DOHH2 (cell line): ENCODE measurements at regions not wholly inside any gene's neighbourhood (a gene's known extent, or its start where the extent isn't known, plus 50 kb on each side); places are given as distances from the start of the nearest gene placed in this dataset.

ENCODE experiments used
- H3F3A ChIP-seq: fragments of 200-600 bp; sonication (generic), shearing (Covaris generic); 2 replicates; pipeline ENCODE4 v1.6.0; 2016; ENCODE audit warnings: antibody characterized with exemption, mild to moderate bottlenecking; ENCODE audit not compliant: control insufficient read depth, insufficient read depth
- H3K27ac ChIP-seq: fragments of 200-600 bp; sonication (generic); 2 replicates; pipeline ENCODE4 v1.5.1; 2014; ENCODE audit warnings: low read depth, mild to moderate bottlenecking, low read length, moderate library complexity
- H3K27me3 ChIP-seq: fragments of 200-600 bp; sonication (generic); 2 replicates; pipeline ENCODE4 v1.6.1; 2014; ENCODE audit warnings: mild to moderate bottlenecking, low read length, mixed read lengths; ENCODE audit not compliant: control insufficient read depth
- H3K36me3 ChIP-seq: fragments of 200-600 bp; sonication (generic); 2 replicates; pipeline ENCODE4 v1.6.1; 2014; ENCODE audit warnings: mild to moderate bottlenecking, low read length, moderate library complexity, mixed read lengths; ENCODE audit not compliant: control insufficient read depth
- H3K4me1 ChIP-seq: fragments of 200-600 bp; sonication (generic); 2 replicates; pipeline ENCODE4 v1.6.1; 2014; ENCODE audit warnings: mild to moderate bottlenecking, low read length, mixed read lengths; ENCODE audit not compliant: control insufficient read depth
- H3K4me2 ChIP-seq: fragments of 200-600 bp; sonication (generic); 2 replicates; pipeline ENCODE4 v1.6.0; 2014; ENCODE audit warnings: mild to moderate bottlenecking, low read length, moderate library complexity
- H3K4me3 ChIP-seq: fragments of 200-600 bp; sonication (generic); 2 replicates; pipeline ENCODE4 v1.5.1; 2014; ENCODE audit warnings: mild to moderate bottlenecking, low read length, mixed read lengths
- H3K79me2 ChIP-seq: fragments of 200-600 bp; sonication (generic); 2 replicates; pipeline ENCODE4 v1.6.1; 2014; ENCODE audit warnings: mild to moderate bottlenecking, low read length, mixed read lengths; ENCODE audit not compliant: control insufficient read depth
- H3K9me2 ChIP-seq: fragments of 200-600 bp; sonication (generic); replicated peaks from 2 replicates; pipeline ENCODE4 v1.6.1; 2014; ENCODE audit warnings: mild to moderate bottlenecking, low read length, mixed read lengths; ENCODE audit not compliant: control insufficient read depth
- H3K9me3 ChIP-seq: fragments of 200-600 bp; sonication (generic); 2 replicates; pipeline ENCODE4 v1.6.1; 2014; ENCODE audit warnings: antibody characterized with exemption, low read length, mixed read lengths; ENCODE audit not compliant: control insufficient read depth, insufficient read depth
- H4K20me1 ChIP-seq: fragments of 200-600 bp; sonication (generic); 2 replicates; pipeline ENCODE4 v1.6.0; 2014; ENCODE audit warnings: low read depth, mild to moderate bottlenecking, antibody characterized with exemption, low read length, moderate library complexity; ENCODE audit not compliant: control insufficient read depth, insufficient read depth
- CTCF ChIP-seq: fragments of 200-600 bp; sonication (generic); IDR thresholded peaks from one replicate; pipeline ENCODE4 v1.5.1; 2014; ENCODE audit warnings: antibody characterized with exemption, mild to moderate bottlenecking, low read depth, low read length; ENCODE audit not compliant: poor library complexity, severe bottlenecking
- EZH2phosphoT487 ChIP-seq: fragments of 200-600 bp; sonication (generic); IDR thresholded peaks from 2 replicates; pipeline ENCODE4 v1.6.1; 2017; ENCODE audit warnings: borderline replicate concordance, mild to moderate bottlenecking, antibody characterized with exemption, low read length, moderate library complexity, mixed read lengths

- Histone ChIP-seq H3K27me3 (no peaks in the 10 kb centered on the region), H3K27ac (no peak overlapping the region)
Observed at GRCh38 chr5:165504674-165505073, 1999.3 kb downstream of the MAT2B start.

GRCh38 chr5:165508286-165508685, 2002.9 kb downstream of the MAT2B start:
- H3K9me3 ChIP-seq, result no peaks in the 10 kb centered on the region
- H3K4me2 ChIP-seq, result no peak overlapping the region
- H3K4me3 ChIP-seq, result no peak overlapping the region
- H3K4me1 ChIP-seq, result no peaks in the 10 kb centered on the region
- H3K27me3 ChIP-seq, result no peaks in the 10 kb centered on the region
- H3K9me2 ChIP-seq, result no peaks in the 10 kb centered on the region
- no peaks in the 10 kb centered on the region for H4K20me1 ChIP-seq
- H3K36me3 ChIP-seq, result no peaks in the 10 kb centered on the region
- no peak overlapping the region for H3K27ac ChIP-seq
- H3K79me2 ChIP-seq, result no peaks in the 10 kb centered on the region
- TF ChIP-seq CTCF, result no peak
- TF ChIP-seq EZH2phosphoT487, result no peak
- no peaks in the 10 kb centered on the region for H3F3A ChIP-seq

More at GRCh38 chr5:165504674-165505073, 1999.3 kb downstream of the MAT2B start:
- Histone ChIP-seq H3K4me2 (no peak overlapping the region), H4K20me1 (no peaks in the 10 kb centered on the region), H3F3A (no peaks in the 10 kb centered on the region), H3K9me3 (no peaks in the 10 kb centered on the region), H3K4me1 (no peaks in the 10 kb centered on the region), H3K9me2 (no peaks in the 10 kb centered on the region), H3K79me2 (no peaks in the 10 kb centered on the region), H3K4me3 (no peak overlapping the region), H3K36me3 (no peaks in the 10 kb centered on the region)
- TF ChIP-seq CTCF, result no peak
- no peak for TF ChIP-seq EZH2phosphoT487

GRCh38 chr5:165508861-165509260, 2003.4 kb downstream of the MAT2B start:
- H3K4me1 ChIP-seq, result no peaks in the 10 kb centered on the region
- no peaks in the 10 kb centered on the region for H3K36me3 ChIP-seq
- no peak overlapping the region for H3K4me2 ChIP-seq
- H4K20me1 ChIP-seq, result no peaks in the 10 kb centered on the region
- no peaks in the 10 kb centered on the region for H3K9me2 ChIP-seq
- TF ChIP-seq CTCF (no peak), EZH2phosphoT487 (no peak)
- no peaks in the 10 kb centered on the region for H3F3A ChIP-seq
- H3K79me2 ChIP-seq, result no peaks in the 10 kb centered on the region
- no peak overlapping the region for H3K4me3 ChIP-seq
- H3K27ac ChIP-seq, result no peak overlapping the region
- no peaks in the 10 kb centered on the region for H3K27me3 ChIP-seq
- no peaks in the 10 kb centered on the region for H3K9me3 ChIP-seq
